Anterior cingulate cortex (tissue), 58 donors: ENCODE measurements at regions not wholly inside any gene's neighbourhood (a gene's known extent, or its start where the extent isn't known, plus 50 kb on each side); places are given as distances from the start of the nearest gene placed in this dataset.

ENCODE experiments used
- DNase-seq, 58 donors: peaks; one replicate each; lab custom pipeline; 2025; lab: John Stamatoyannopoulos, UW

DNA sequence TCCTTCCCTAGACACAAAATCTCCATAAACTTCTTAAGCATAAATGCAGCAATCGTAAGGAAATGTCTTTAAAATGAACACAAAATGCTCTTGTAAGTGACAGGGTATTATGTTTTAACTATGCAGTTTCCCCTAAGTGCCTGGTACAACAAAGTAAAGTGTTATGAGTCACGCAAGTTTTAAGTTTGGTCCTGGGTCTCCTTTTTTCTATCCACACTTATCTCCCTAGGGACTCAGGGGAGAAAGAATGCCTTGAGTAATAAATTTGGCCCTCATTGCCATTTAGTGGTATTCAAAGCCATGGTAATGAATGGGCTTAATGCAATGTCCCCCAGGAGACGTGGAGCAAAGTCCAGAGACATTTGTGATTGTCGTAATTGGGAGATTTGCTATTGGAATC is 149.1 kb downstream of the MAGEB17 start:
- no peak for DNase-seq

DNA sequence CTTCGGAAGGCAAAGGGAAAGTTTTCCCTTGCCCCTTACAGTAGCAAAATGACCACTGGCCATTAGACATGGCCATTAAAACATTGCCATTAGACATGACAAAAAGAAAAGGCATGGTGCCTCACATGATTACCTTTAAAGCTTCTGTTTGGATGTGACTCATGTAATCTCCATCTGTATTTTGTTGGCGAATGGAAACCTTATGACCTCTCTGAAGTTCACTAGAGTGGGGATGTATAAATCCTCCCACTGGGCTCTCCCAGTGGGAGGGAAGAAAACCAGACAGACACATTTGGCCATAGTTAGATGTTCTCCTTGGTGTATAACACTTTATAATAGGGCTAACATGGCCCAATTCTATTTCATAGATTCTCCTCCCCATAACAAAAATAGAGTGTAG is 152.6 kb downstream of the MAGEB17 start:
- DNase-seq: no peak

DNA sequence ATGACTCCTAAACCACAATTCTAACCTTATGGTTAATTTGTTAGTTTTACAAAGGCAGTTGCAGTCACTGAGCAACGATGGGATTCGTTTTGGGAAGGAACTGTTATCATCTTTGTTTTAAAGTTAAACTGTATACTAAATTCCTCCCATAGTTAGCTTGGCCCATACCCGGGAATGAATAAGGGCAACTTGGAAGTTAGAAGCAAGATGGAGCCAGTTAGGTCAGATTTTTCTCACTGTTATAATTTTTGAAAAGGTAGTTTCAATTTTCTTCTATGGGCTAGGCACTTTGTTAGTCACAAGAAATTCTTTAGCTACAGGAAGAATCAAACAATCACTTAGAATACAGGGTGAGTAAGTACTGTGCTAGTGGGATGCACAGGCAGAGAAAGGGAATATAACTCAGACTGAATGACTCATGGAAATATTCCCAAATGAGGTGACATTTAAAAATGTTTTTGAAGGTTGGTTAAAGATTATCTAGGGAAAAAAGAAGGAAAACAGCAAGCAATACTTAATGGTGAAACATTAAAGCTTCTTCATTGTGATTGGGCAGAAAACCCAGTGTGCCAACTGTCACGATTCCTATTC is 153.6 kb downstream of the MAGEB17 start:
- DNase-seq: no peak

DNA sequence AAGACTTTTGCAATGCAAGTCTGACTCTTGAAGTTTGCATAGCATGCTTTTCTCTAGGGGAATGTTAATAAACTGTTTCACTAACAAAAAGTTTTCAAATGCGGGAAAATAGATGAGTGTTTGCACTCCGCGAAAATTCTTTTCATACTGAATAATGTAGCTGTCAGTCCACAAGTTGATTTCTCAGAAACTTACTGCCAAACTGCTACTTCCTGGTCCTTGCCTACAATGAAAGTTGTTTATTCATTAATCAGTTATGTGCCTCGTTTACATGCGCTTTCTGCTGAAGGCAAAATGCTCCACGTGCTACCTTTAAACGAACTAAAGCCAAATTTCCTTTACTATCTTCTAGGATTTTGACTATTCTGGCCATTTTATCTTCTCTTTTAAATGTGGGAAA is 166.2 kb downstream of the MAGEB17 start:
- DNase-seq: no peak

DNA sequence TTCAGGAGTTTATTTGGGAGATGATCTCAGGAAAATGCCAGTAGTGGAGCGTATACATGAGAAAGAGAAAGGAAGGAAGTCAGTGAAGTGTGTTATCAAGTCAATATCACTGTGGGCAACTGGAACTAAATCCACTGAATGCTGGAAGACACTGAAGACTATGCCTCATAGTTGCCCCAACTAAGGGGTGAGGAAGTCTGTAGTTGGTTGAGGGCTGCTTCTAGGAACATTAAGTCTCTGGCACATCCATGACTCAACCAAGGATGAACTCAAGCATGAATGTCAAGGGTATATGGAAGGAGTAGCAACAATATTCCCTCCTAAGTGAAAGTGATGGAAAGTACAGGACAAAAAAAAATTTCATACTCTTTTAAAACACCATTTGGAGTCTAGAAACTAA is 167.9 kb downstream of the MAGEB17 start:
- DNase-seq: no peak

DNA sequence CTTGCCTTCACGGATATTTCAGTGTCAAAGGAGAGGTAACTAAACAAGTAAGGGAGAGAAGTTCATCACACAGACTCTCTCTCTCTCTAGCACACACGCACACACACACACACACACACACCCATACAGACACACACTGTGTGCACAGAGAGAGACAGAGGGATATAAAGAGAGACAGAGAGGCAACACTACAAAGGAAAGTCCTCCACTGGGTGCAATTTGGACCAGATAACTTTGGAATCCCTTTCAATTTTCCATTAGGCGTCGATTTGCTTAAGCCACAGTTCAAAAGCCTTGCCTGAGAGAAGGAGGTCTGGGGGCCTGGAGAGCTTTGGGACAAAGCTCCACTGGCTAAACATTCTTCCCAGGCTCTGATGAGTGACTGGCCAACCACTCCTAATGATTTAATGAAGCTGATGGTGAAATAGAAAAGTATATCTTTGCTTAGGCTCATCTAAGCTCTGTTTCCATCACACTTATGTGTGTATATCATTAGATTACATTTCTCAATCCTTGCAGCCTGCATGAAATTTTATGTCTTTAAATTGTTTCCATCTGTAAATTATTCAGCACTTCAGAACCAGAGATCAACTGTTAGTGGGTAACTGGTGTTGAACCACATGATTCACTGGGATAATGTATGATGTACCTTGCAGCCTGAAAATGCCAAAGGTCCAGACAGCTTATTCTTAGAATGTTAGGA is 180.8 kb downstream of the MAGEB17 start:
- DNase-seq: no peak

DNA sequence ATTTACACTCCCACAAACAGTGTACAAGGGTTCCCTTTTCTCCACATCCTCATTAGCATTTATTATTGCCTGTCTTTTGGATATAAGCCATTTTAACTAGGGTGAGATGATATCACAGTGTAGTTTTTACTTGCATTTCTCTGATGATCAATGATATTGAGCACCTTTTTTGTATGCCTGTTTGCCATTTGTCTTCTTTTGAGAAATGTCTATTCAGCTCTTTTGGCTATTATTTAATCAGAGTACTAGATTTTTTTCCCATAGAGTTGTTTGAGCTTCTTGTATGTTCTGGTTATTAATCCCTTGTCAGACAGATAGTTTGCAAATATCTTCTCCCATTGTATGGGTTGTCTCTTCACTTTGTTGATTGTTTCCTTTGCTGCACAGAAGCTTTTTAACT is 190.6 kb downstream of the MAGEB17 start:
- no peak for DNase-seq

DNA sequence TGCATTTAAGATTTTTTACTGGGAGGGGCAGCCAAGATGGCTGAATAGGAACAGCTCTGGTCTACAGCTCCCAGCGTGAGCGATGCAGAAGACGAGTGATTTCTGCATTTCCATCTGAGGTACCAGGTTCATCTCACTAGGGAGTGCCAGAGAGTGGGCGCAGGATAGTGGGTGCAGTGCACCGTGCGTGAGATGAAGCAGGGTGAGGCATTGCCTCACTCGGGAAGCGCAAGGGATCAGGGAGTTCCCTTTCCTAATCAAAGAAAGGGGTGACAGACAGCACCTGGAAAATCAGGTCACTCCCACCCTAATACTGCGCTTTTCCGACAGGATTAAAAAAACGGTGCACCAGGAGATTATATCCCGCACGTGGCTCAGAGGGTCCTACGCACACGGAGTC is 192.8 kb downstream of the MAGEB17 start:
- DNase-seq: peak in 1 of 58 donors; percentile 0

DNA sequence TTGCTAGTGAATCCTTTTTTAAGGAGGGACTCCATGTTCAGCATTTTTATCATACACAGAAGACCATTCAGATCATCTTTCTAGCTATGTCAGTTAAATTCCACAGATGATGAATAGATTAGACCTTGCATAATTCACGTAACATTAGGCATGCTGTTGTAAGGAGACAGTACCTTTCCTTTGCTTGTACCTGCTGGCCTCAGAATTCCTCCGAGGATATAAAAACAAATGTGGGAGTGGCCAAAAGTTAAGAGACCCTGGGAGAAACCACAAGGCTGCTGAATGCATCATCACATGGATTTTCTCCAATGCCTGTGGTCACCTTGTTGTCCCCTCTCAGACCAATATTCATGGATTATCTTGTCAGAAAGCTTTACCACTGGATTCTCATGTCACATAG is 201.4 kb downstream of the MAGEB17 start:
- DNase-seq: no peak

DNA sequence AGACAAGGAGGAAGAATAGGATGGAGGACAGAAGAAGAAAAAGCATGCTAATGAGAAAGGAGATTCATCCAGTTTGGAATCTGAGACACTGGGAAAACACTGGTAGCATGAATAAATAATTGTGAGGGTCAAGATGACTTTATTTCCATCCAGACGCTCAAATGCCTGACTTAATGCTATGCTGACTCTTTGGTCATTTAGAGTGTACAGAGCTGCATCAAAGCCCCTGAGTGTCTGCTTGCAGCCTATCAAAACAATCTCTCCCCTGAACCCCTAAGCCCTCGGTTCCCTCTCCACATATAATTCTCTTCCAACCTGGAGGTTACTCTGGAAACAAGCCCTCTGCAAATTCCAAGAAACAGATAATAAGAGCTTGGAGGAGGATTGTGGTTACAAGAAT is 208.8 kb downstream of the MAGEB17 start:
- DNase-seq: no peak

DNA sequence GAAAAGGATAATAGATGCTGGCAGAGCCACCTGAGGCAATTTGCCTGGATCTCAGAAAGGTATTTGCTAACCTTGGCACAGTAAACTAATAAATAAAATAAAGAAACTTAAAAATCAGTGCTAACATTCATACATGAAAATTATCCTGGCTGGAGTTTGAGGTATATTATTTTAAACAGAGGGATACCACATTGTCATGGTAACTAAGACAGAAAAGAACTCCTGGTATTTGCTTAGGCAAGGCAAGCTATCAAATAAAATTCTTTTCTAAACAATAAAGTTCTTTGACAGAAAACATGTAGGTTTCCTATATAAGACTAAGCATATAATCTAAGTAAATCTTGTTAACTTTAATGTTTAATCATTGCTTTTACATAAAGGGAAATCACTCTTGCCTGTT is 218.8 kb downstream of the MAGEB17 start:
- DNase-seq: no peak

DNA sequence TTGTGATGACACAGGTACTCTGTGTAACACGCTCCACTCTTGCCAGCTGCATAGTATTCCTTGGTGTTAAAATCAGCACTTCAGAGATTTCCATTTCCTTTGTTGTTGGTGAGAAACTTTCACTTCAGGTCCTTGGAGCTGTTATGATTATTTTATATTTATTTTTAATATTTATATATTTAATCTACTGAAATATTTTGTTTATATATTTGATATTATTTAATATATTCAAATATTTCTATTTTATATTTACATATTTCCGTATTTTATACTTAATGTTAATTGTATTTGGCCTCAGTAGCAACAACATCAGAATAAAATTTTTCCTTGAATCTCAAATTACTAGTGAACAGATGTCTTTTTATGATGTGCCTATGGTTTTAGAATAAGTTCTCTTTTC is 225.3 kb downstream of the MAGEB17 start:
- DNase-seq: no peak

DNA sequence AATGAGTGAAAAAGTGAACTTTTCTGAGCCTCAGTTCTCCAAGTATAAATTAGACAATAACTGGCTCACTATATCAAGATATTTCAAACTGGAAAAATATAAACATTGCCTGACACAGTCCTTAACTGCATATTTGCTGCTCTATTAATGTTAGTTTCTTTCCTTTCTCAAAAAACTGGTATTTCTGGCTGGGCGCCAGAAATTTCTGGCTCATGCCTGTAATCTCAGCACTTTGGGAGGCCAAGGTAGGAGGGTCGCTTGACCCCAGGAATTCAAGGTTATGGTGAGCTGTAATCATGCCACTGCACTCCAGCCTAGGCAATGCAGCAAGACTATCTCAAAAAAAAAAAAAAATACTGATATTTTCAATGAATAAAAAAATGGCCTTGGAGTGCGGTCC is 227.0 kb downstream of the MAGEB17 start:
- DNase-seq: no peak

DNA sequence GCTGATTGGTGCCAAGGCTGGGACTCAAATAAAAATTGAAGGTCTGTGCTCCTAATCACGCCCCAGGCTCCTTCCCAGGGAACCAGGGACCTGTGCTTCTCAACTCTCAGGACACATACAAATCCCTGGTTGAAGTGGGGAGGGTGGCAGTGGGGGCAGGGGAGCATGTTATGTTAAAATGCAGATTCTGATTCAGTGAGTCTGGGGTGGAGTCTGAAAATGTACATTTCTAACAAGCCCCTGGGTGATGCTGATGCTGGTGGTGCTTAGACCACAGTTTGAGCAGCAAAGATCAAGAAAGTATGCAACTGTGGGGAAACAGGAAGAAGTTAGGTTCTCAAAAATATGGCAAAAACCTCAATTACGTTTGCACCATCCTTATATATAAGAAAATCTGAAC is 236.5 kb downstream of the MAGEB17 start:
- DNase-seq: no peak

DNA sequence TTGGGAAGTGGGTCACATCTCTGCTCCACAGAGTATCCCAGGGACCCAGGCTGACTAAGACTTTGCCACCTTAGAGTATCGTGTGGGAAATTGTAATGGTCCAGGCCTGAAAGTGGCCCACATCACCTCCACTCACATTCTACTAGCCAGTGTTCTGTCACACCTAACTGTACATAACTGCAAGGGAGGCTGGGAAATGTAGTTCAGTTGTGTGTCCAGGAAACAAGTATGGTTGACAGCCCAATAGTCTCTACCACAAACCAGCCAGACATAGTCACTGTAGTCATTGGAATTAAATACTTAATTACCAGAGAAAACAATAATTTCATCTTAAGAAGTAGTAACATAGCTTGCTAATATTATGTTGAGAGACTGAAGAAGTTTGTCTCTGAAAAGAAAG is 233.4 kb upstream of the S100G start:
- no peak for DNase-seq

DNA sequence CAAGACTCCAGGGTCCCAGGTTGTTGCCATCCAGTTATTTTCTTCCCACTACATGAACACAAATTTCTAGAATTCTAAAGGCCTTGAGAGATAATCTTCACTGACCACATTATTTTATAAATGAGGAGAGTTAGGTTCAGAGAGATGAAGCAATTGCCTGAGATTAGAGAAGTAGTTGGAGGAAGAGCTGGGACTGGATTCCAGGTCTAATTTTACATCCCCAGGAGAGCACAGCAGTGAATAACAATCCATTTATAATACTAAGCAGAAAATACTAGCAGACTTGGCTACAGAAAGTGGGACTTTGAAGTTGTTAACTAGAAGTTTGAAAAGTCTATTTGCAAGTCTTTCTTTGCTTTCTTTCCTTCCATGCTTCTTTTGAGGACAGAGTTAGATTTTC is 231.3 kb upstream of the S100G start:
- no peak for DNase-seq

DNA sequence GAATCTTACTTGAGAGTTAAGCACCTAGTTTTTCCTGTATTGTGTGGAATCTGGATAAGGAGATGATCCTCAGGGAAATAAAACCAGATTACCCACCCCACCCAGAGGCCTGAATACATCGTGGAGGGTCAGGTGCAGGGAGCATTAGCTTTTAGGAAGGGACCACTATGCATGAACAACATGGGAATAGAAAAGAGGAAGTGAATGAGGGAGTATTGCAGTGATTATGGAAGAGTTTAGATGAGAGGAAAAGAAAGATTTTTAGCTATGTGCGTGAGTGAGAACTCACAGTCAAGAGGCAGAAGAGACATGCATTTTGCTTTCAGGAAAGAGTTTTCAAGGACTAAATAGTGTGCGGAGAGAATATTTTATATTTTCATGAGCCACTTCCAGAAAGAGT is 222.3 kb upstream of the S100G start:
- DNase-seq: no peak

DNA sequence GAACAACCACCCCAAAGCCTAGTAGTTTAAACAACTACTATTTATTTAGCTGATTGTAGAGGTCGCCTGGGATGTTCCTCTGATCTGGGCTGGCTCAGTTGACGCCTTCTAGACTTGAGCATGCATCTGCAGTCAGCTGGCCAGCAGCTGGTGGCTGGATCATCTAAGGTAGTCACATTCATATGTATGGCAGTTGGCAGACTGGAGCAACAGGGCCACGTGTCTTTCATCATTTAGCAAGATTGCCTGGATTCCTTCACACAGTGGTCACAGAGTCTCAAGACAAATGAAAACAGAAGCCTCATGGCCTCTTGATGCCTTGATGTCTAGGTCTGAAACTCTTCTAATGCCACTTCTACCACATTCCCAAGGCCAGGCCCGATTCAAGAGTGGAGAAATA is 220.6 kb upstream of the S100G start:
- DNase-seq: no peak

DNA sequence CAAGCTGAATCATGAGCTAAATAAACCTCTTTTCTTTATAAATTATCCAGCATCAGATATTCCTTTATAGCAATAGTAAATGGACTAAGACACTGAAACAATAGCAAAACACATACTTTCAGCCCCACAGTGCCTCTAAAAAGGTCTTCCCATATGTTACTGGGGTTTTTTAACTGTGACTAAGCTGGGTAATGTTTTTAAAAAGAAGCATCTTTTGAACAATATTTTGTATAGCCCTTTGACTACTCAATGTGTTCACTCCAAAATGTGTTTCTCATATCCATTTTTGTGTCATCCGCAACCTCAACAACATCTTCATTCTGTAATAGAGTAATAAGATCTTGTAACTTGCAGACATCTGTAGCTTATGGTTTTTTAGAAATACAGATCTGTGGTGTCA is 218.7 kb upstream of the S100G start:
- no peak for DNase-seq

DNA sequence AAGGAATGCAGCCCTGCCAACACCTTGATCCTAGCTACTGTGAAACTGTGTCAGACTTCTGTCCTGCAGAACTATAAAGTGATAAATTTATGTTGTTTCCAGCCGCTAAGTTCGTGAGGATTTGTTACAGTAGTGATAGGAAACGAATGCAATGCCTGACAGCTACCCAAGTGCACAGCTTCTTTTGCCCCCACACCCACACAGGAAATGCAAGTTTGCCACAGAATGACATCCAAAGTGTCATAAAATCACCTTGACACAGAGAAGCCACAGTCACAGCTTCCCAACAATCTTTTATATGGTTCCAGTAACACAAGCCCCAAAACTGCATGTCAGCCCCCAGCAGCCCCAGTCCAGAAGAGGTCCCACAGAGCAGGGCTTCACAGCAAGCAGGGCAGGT is 216.9 kb upstream of the S100G start:
- DNase-seq: no peak

DNA sequence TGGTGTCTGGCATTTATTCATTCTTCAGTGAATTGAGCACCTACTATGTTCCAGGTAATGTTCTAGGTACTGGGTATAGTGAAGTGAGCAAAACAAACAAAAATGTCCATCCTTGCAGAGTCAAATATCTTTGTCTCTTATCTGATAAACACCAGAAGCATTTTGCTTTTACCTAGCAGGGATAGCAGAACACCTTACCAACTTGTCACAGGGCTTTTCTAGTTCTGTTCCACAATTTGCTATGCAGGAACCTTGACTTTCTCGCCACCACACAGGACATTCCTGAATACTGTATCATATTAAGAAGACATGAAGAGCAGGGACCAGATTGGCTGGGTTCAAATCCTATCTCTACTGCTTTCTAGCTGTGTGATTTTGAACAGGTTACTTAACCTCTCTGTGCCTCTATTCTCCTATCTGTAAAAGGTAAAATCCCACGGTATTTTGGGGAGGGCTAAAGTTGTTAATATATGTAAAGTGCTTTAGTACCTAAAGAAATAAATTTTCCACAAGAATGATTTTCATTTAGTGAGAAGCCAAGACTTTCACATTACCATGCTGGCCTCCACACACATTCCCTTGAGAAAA is 214.5 kb upstream of the S100G start:
- no peak for DNase-seq
